ENCODE measurements at regions not wholly inside any gene's neighbourhood (a gene's known extent, or its start where the extent isn't known, plus 50 kb on each side); places are given as distances from the start of the nearest gene placed in this dataset.
"Not testable (repeated sequence)": the region's sequence is repeated elsewhere in the genome, so short reads cannot be mapped to it uniquely, and the experiment has no call there.

- no peak overlapping the region for H3K4me3 ChIP-seq (ENCODE audit: low read depth, low read length)
- no peak for TF ChIP-seq CTCF (IDR thresholded peaks at IDR 0.05; ENCODE audit: control insufficient read depth, extremely low read depth, insufficient read depth)
- no peak for DNase-seq (ENCODE audit: low read depth)
Measured at GRCh38 chr6:135117413-135117968, 62.9 kb upstream of the HBS1L start.

- no peak for TF ChIP-seq CTCF (IDR thresholded peaks at IDR 0.05; ENCODE audit: control insufficient read depth, extremely low read depth, insufficient read depth)
- DNase-seq (ENCODE audit: low read depth): no peak
- no peak overlapping the region for H3K4me3 ChIP-seq (ENCODE audit: low read depth, low read length)
Measured at GRCh38 chr6:135116571-135116970, 61.9 kb upstream of the HBS1L start.

- no peak for DNase-seq (ENCODE audit: low read depth)
- TF ChIP-seq CTCF (IDR thresholded peaks at IDR 0.05; ENCODE audit: control insufficient read depth, extremely low read depth, insufficient read depth): no peak
- H3K4me3 ChIP-seq (ENCODE audit: low read depth, low read length): no peak overlapping the region
Measured at GRCh38 chr6:135115834-135116233, 61.2 kb upstream of the HBS1L start.

GRCh38 chr6:135115411-135115810 lies 60.8 kb upstream of the HBS1L start:
- no peak for DNase-seq (ENCODE audit: low read depth)
- no peak overlapping the region for H3K4me3 ChIP-seq (ENCODE audit: low read depth, low read length)
- TF ChIP-seq CTCF (IDR thresholded peaks at IDR 0.05; ENCODE audit: control insufficient read depth, extremely low read depth, insufficient read depth): no peak

- no peak overlapping the region for H3K4me3 ChIP-seq (ENCODE audit: low read depth, low read length)
- no peak for DNase-seq (ENCODE audit: low read depth)
- no peak for TF ChIP-seq CTCF (IDR thresholded peaks at IDR 0.05; ENCODE audit: control insufficient read depth, extremely low read depth, insufficient read depth)
Measured at GRCh38 chr6:135114355-135115145, 59.9 kb upstream of the HBS1L start.

- TF ChIP-seq CTCF (IDR thresholded peaks at IDR 0.05; ENCODE audit: control insufficient read depth, extremely low read depth, insufficient read depth): no peak
- no peak overlapping the region for H3K4me3 ChIP-seq (ENCODE audit: low read depth, low read length)
- no peak for DNase-seq (ENCODE audit: low read depth)
Measured at GRCh38 chr6:135113860-135114259, 59.2 kb upstream of the HBS1L start.

- H3K4me3 ChIP-seq (ENCODE audit: low read depth, low read length); DNase-seq (ENCODE audit: low read depth): not testable (repeated sequence)
Measured at GRCh38 chr6:135112951-135113350, 58.3 kb upstream of the HBS1L start.

- H3K4me3 ChIP-seq (ENCODE audit: low read depth, low read length); DNase-seq (ENCODE audit: low read depth): not testable (repeated sequence)
Measured at GRCh38 chr6:135110261-135110781, 55.7 kb upstream of the HBS1L start.

Measured in LNCaP clone FGC (cell line).